GM18870 (cell line): ENCODE measurements at regions not wholly inside any gene's neighbourhood (a gene's known extent, or its start where the extent isn't known, plus 50 kb on each side); places are given as distances from the start of the nearest gene placed in this dataset.
"Not testable (repeated sequence)": the region's sequence is repeated elsewhere in the genome, so short reads cannot be mapped to it uniquely, and the experiment has no call there.

Experiments
- ATAC-seq: cut with Tn5 transposase; IDR thresholded peaks from one replicate; pipeline ENCODE4 v1.9.1; 2021; ENCODE audit warnings: moderate library complexity; ENCODE audit not compliant: unreplicated experiment

DNA sequence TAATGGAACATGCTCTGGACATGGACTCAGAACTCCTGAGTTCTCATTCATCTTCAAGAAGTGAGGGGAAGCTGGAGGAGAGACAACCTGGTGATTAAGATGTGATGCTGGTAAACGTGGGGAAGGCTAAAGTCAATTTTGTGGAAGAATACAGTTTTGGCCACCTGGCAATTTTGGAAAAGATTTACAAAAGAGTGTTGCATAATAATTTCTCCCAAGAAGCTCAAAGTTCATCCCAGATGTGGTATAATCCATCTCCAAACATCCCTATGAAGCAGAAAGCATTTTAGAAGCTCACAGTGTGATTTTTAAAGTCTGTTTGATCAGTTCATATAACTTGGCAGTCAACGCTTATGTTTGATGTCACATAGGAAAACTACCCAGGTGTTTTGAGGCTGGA is 208.7 kb downstream of the LMX1A start:
- no peak for ATAC-seq

GRCh38 chr1:165144757-165145397 is 211.6 kb downstream of the LMX1A start:
- peak; percentile 67 for ATAC-seq

DNA sequence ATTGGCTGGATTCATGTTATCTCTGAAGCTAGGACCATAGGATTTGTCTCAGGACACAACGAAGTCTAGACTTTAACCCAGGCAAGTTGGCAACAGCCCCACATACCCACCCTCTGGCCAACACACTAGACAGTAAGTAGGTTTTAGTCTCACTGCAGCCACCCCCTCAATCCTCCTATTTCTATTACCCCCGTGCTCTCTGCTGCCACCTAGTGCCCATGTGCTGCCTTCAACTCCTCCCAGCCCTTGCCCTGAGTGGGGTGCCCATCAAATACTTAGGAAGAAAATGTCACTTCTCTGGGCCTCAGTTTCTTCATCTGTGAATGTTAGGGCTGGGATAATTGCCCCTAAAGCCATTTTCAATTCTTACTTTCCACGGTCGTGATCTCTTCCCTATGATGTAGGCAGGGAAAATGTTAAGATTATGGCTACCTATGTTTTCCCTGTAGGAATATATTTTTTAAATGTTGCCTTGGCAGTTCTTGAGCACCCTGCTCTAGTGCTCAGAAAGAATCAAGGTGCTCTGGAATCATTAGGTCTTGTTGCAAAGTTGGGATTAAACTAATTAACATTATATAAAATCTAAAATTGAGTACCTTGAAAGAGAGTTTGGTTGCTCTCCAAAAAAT is 213.0 kb downstream of the LMX1A start:
- no peak for ATAC-seq

DNA sequence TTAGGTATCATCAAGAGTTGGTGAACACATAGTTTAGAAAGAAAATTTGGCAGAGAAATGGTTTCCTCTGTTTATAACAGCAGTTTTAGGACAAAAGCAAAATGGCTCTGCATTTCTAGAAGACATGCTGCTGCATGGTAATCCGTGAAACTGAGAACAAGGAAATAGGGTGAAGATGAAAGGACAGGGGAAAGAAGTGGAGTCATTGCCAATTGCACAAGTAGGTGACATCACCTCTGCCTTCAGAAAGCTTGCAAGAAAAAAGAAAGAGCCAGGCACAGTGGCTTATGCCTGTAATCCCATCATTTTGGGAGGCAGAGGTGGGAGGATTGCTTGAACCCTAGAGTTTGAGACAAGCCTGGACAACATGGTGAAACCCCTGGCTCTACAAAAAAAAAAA is 217.6 kb downstream of the LMX1A start:
- ATAC-seq: no peak

DNA sequence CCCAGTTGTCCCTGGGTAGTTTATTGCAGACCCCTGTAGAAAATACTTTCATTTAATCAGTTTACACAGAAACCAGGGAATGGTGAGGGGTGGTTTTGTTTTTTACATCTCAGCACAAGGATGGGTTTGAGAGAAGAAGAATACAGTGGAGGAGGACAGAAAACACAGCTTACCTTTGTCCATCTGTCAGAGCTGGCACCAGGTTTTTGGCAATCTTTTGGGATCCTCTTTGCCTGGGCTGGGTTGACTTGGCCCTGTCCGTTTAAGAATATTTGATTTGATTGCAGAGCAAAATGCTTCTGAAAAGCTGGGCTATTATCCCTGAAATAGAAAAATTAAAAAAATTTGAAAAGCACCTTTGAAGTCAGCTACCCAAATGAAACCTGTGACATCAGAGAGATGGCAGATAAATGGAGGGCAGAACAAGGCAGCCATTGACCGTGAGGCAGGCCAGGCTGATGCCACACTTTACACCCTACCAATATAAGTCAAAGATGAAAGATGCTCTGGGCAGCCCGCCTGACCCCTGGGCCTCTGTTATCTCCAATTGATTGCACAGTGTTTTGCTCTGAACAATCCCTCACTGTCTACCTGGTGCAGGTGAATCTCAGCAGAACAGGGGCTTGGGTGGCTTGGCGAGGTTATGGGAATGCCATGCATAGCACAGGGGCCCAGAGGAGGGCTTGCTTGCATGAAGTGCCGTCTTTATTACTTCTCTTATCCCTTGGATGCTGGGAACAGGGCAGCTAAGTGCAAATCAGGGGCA is 218.8 kb downstream of the LMX1A start:
- no peak for ATAC-seq

- ATAC-seq: no peak
Observed at GRCh38 chr1:165134431-165134830, 222.1 kb downstream of the LMX1A start.

DNA sequence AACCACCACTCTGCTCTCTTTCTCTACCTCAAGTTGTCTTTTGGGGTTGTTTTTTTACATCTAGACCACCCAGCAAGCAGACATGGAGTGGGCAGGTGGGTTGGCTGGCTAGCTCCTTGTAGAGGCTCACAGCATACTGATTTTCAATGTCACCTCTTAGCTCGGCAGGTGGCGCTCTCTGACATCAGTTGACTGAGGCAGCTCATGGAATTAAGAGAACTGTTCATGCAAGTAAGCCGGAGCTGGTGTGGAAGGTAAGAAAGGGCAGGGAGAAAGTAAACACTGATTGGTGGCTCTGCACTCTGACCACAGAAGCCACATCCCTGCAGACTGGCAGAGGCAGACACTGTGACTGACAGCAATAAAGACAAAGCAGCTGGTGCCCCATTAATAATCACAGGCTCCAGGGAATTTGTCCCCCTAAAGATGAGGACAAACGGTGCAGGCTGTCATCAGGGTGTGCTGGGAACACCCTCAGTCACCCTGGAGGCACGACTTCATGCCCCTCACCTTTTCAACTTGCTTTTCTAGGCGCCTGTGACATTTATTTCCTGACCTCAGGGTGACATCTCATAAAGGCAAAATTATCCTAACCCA is 226.8 kb downstream of the LMX1A start:
- peak; percentile 79 for ATAC-seq

DNA sequence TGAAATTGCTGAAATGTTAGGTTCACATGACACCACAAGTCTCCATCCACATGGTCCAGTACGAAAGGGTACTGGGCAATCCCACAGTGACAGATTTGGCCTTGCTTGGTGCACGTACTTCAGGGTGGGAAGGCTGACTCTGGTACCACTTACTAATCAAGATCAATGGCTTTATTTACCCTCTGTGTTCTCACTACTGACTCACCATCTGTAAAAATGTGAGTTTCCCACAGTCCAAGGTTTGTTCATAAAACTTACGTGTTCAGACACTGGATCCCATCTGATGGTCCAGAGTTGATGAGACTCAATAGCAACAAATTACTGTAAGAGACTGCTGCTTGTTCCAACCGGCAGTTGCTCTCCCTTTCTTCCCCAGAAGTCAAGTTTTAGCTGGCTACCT is 231.7 kb downstream of the LMX1A start:
- no peak for ATAC-seq

- ATAC-seq: no peak
Observed at GRCh38 chr1:165119086-165119485, 237.4 kb downstream of the LMX1A start.

DNA sequence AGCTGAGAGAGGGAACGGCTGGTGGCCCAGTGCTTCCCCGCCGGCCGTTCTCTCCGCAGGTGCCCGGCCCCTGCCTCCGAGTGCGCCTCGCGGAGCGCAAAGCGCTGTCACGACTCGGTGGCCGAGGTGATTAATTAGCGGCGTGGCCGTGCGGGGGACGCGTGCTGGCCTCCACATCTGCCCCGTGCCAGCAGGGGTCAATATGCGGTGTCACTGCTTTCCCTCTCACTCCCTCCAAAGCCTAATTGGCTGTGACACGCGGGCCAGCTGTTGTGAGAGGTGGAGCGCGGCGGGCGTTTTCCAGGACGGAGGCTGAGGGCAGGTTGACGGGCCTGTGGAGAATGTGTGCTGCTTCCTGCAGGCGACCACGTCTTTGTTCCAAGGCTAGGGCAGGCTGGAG is 239.0 kb downstream of the LMX1A start:
- ATAC-seq: no peak

GRCh38 chr1:165116732-165117131 is 239.8 kb downstream of the LMX1A start:
- no peak for ATAC-seq

- ATAC-seq: no peak
Observed at GRCh38 chr1:165116171-165116570, 240.3 kb downstream of the LMX1A start.

- ATAC-seq: no peak
Observed at GRCh38 chr1:165114889-165115285, 241.6 kb downstream of the LMX1A start.

DNA sequence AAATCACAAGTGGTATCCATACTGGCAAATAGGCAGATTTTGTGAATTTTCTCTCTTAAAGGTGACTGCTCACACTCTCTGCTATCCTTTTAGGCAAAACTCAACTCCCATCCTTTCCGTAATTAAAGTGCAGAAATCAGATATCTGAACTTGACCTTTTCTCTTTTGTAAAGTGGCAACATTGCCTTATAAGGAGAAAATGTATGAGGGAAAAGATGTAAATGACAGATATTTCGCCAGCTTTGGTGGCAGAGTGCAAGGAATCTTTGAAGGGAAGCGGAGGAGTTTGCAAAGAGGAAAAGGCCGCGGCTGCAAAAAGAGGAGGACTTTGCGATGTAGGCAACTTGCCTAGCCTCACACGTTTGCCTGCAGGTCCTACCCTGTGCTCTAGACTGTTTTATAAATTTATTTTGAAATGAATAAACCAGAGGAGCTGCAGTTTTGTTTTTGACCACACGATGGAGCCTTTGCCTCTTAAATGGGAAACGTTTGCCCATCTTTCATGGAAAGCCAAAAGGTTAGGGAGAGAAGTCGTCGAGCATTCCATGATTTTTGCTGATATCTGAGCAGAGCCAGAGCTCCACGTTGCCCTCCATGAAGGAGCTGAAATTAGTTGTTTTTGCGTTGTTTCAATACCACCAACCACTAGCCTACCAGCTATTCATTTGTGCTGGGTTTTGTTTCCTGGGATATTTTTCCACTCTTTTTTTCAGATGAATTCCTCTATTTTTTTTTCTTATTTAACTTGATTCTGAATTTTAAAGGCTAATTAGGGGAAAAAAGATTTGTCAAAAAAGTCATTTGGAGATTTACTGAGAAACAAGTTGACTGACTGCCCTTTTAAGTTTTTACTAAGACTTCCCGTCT is 242.3 kb downstream of the LMX1A start:
- ATAC-seq: no peak

GRCh38 chr1:165112260-165112659 is 244.3 kb downstream of the LMX1A start:
- no peak for ATAC-seq

DNA sequence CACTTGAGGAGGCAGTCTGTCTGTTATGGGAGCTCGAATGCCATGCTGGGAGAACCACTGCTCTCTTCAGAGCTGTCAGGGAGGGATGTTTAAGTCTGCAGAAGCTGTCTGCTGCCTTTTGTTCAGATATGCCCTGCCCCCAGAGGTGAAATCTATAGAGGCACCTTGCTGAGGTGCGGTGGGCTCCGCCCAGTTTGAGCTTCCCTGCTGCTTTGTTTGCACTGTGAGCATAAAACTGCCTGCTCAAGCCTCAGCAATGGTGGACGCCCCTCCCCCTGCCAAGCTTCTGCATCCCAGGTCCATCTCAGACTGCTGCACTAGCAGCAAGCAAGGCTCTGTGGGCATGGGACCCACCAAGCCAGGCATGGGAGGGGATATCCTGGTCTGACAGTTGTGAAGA is 247.5 kb downstream of the LMX1A start:
- no peak for ATAC-seq

- ATAC-seq: not testable (repeated sequence)
Observed at GRCh38 chr1:165092542-165093162, 263.9 kb downstream of the LMX1A start.

DNA sequence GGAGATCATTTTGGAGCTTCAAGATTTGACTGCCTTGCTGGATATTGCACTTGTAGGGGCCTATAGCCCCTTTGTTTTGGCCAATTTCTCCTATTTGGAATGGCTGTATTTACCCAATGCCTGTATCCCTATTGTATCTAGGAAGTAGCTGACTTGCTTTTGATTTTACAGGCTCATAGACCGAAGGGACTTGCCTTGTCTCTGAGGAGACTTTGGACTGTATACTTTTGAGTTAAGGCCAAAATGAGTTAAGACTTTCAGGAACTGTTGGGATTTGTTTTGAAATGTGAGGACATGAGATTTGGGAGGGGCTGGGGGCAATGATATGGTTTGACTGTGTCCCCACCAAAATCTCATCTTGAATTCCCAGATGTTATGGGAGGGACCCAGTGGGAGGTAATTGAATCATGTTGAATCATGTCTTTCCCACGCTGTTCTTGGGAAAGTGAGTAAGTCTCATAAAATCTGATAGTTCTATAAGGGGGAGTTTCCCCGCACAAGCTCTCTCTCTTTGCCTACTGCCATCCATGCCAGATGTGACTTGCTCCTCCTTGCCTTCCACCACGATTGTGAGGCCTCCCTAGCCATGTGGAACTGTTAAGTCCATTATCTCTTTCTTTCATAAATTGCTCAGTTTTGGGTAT is 276.1 kb downstream of the LMX1A start:
- ATAC-seq: no peak

DNA sequence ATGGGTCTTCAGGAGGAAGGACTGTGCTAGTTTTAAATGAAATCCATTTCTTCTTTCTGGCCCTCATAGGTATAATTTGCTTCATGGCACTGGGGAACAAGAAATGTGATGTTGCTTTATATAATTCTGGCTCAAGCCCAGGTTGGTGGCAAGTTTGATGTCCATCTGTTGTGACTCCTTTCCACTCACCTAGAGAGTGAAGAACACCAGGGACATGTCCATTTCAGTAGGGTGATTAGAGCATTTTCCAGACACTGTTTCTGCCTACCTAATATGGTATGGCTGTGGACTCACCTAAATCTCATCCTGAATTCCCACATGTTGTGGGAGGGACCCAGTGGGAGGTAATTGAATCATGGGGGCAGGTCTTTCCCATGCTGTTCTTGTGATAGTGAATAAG is 278.1 kb downstream of the LMX1A start:
- no peak for ATAC-seq
